ENCODE measurements at regions not wholly inside any gene's neighbourhood (a gene's known extent, or its start where the extent isn't known, plus 50 kb on each side); places are given as distances from the start of the nearest gene placed in this dataset.

- no peak for TF ChIP-seq ZNF8 (CRISPR knock-in tag; IDR thresholded peaks at IDR 0.05)
- TF ChIP-seq ZNF565 (CRISPR knock-in tag; conservative IDR thresholded peaks at IDR 0.05; ENCODE audit: low read depth), result no peak
- no peak for TF ChIP-seq POU6F1 (CRISPR knock-in tag; IDR thresholded peaks at IDR 0.05; ENCODE audit: borderline replicate concordance, low read depth)
- no peak for TF ChIP-seq CREB5 (CRISPR knock-in tag; IDR thresholded peaks at IDR 0.05; ENCODE audit: low read depth)
- no peak for TF ChIP-seq ARNTL (CRISPR knock-in tag; IDR thresholded peaks at IDR 0.05; ENCODE audit: borderline replicate concordance, low read depth)
- no peak for TF ChIP-seq PATZ1 (CRISPR knock-in tag; IDR thresholded peaks at IDR 0.05; ENCODE audit: borderline replicate concordance)
- TF ChIP-seq GLIS3 (CRISPR knock-in tag; IDR thresholded peaks at IDR 0.05), result no peak
Measured at GRCh38 chr7:35380739-35381224, 126.9 kb upstream of the TBX20 start.
